A673 (cell line): ENCODE measurements at regions not wholly inside any gene's neighbourhood (a gene's known extent, or its start where the extent isn't known, plus 50 kb on each side); places are given as distances from the start of the nearest gene placed in this dataset.

ENCODE experiments used
- CTCF ChIP-seq: fragments of 300-800, 200-600 bp; sonication (generic); conservative IDR thresholded peaks from 2 replicates; pipeline ENCODE4 v1.5.1; 2017; ENCODE audit warnings: low read depth, mild to moderate bottlenecking, antibody characterized with exemption, low read length, moderate library complexity, mixed read lengths
- EZH2 ChIP-seq: fragments of 200-600 bp; sonication (generic); IDR thresholded peaks from 2 replicates; pipeline ENCODE4 v1.6.1; 2017; ENCODE audit warnings: borderline replicate concordance, low read depth, mild to moderate bottlenecking, mixed read lengths, antibody characterized with exemption, low read length; ENCODE audit not compliant: poor library complexity, severe bottlenecking

DNA sequence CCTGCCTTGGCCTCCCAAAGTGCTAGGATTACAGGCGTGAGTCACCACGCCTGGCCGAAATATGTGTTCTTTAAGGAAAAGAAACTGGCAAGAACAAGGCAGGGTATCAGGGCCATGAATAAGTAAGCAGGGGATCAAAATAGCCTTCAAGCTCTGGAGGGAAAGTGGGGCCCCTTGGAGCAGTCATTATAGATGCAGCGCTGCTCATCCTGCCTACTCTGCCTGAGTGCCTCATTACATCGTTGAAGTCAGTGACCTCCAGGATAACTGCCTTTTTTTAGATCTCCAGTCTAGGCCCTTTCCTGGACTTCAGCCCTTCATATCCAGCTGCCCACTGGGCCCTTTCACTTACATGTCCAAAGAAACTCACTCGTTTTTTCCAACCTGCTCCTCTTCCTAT lies 69.8 kb upstream of the PPM1B start:
- TF ChIP-seq CTCF (no peak), EZH2 (no peak)
